ENCODE measurements at regions not wholly inside any gene's neighbourhood (a gene's known extent, or its start where the extent isn't known, plus 50 kb on each side); places are given as distances from the start of the nearest gene placed in this dataset.
"Not testable (repeated sequence)": the region's sequence is repeated elsewhere in the genome, so short reads cannot be mapped to it uniquely, and the experiment has no call there.

- DNase-seq = not testable (repeated sequence)
Measured at GRCh38 chr15:85267158-85267857, 113.1 kb upstream of the AKAP13 start.

GRCh38 chr15:85274315-85275050 is 105.9 kb upstream of the AKAP13 start:
- DNase-seq = no peak

GRCh38 chr15:85276508-85276907 is 103.9 kb upstream of the AKAP13 start:
- no peak for DNase-seq

GRCh38 chr15:85276921-85277320 is 103.5 kb upstream of the AKAP13 start:
- DNase-seq = no peak

- DNase-seq = no peak
Measured at GRCh38 chr15:85277847-85278370, 102.5 kb upstream of the AKAP13 start.

GRCh38 chr15:85280203-85280602 is 100.2 kb upstream of the AKAP13 start:
- no peak for DNase-seq

- no peak for DNase-seq
Measured at GRCh38 chr15:85281293-85281882, 99.0 kb upstream of the AKAP13 start.

- DNase-seq = no peak
Measured at GRCh38 chr15:85282504-85283115, 97.8 kb upstream of the AKAP13 start.

GRCh38 chr15:85283815-85284214 is 96.6 kb upstream of the AKAP13 start:
- DNase-seq = not testable (repeated sequence)

GRCh38 chr15:85284497-85284896 is 95.9 kb upstream of the AKAP13 start:
- no peak for DNase-seq

- DNase-seq = no peak
Measured at GRCh38 chr15:85289677-85290365, 90.6 kb upstream of the AKAP13 start.

- DNase-seq = not testable (repeated sequence)
Measured at GRCh38 chr15:85292583-85292982, 87.8 kb upstream of the AKAP13 start.

- peak; percentile 65 to 79 for DNase-seq
Measured at GRCh38 chr15:85296615-85297402, 83.6 kb upstream of the AKAP13 start.

- DNase-seq = no peak
Measured at GRCh38 chr15:85297537-85297936, 82.9 kb upstream of the AKAP13 start.

GRCh38 chr15:85298366-85298765 is 82.0 kb upstream of the AKAP13 start:
- no peak for DNase-seq

GRCh38 chr15:85298941-85299340 is 81.5 kb upstream of the AKAP13 start:
- DNase-seq = no peak

- DNase-seq = no peak
Measured at GRCh38 chr15:85302271-85302670, 78.1 kb upstream of the AKAP13 start.

- DNase-seq = no peak
Measured at GRCh38 chr15:85305050-85305449, 75.4 kb upstream of the AKAP13 start.

GRCh38 chr15:85306946-85307686 is 73.3 kb upstream of the AKAP13 start:
- DNase-seq = no peak

GRCh38 chr15:85307687-85308045 is 72.7 kb upstream of the AKAP13 start:
- no peak for DNase-seq

GRCh38 chr15:85311647-85312046 is 68.8 kb upstream of the AKAP13 start:
- no peak for DNase-seq
